GM13976 (cell line): ENCODE measurements at regions not wholly inside any gene's neighbourhood (a gene's known extent, or its start where the extent isn't known, plus 50 kb on each side); places are given as distances from the start of the nearest gene placed in this dataset.

Experiments
- DNase-seq: peaks from one replicate; pipeline ENCODE4 v3.0.0; 2012; ENCODE audit warnings: low spot score
- CTCF ChIP-seq: IDR thresholded peaks from 2 replicates; pipeline ENCODE4 v1.5.1; 2012; ENCODE audit warnings: borderline replicate concordance, mild to moderate bottlenecking; ENCODE audit not compliant: insufficient read depth; ENCODE audit errors: extremely low read depth, missing control alignments, control extremely low read depth
- in situ Hi-C: fragments of 300-500 bp; cut with MboI; formaldehyde crosslinking; loops from one replicate; pipeline ENCODE4 v1.12.0; 2022; ENCODE audit warnings: low sequenced_read_pairs, mixed read lengths, inconsistent platforms; ENCODE audit not compliant: unreplicated experiment

GRCh38 chr4:147090486-147090885 is 144.8 kb upstream of the TTC29 start:
- in situ Hi-C loops = loop anchor here (10.0 to 25.0 kb wide), 2 partner anchors 66 to 753 kb away; no protein-coding TSS in a partner anchor
- no peak for DNase-seq

DNA sequence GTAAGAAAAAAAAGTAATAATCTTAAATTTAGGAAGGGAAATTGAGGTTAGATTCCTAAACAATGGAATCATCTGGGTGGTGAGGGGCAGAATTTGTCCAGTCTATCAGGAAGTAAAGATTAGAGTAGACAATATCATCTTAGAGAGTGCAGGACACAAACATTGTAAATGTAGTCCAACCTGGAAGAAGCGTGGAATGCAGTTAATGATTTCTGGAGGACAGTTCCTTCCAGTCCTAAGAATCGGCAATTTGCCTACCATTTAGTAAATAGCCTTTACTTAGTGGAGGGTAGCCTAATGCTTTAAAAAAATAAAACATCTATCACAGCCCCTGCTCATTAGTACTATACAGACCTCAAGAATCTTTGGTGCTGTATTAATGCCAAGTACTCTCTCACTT is 147.5 kb upstream of the TTC29 start:
- DNase-seq = no peak
- TF ChIP-seq CTCF = no peak
- in situ Hi-C loops = loop anchor here (10.0 to 25.0 kb wide), 2 partner anchors 68 to 756 kb away; no protein-coding TSS in a partner anchor

More at GRCh38 chr4:147090486-147090885, 144.8 kb upstream of the TTC29 start:
- no peak for TF ChIP-seq CTCF

DNA sequence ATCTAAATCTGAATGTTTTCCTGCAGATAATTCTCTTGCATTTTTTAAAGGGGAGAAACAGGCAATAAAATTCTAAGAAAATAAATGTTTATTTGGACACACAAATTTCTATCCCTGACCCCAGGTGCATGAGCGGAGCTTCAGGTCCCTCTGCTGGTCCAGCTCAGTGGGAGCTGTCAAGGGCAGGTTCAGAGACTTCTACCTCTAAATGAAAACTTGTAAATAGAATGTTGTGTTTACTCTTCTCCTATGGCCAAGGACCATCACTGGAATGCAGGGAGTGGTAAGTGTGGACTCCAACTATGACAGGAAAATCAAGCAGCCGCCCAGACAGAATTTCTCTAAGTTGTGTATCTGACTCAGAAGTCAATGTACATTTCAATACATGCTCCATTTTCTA is 148.6 kb upstream of the TTC29 start:
- in situ Hi-C loops = loop anchor here (10.0 to 25.0 kb wide), 2 partner anchors 69 to 757 kb away; no protein-coding TSS in a partner anchor
- no peak for TF ChIP-seq CTCF
- DNase-seq = no peak

- in situ Hi-C loops = loop anchor here (10.0 to 25.0 kb wide), 2 partner anchors 72 to 760 kb away; no protein-coding TSS in a partner anchor
- peak; percentile 37 for DNase-seq
- peak; percentile 41 for TF ChIP-seq CTCF
These were observed 151.3 kb upstream of the TTC29 start for GRCh38 chr4:147096667-147097604.

GRCh38 chr4:147101678-147102077 is 156.0 kb upstream of the TTC29 start:
- TF ChIP-seq CTCF = no peak
- DNase-seq = no peak
- in situ Hi-C loops = no loop called here

DNA sequence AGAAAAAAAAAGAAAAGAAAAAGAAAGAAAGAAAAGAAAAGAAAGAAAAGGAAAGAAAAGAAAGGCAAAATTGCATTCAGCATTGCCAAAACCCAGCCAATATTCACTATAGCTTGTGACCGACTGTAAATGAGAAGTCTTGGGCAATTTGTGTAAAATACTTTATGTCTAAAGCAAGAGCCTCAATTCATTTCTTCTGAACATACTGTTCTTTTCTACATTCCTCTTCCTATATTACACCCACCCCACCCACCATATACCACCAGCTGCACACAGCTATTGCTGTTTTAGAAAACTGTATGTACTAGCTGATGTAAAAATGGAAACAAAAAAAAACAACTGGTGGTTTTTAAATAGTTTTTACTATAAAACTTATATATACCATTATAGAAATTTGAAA is 156.9 kb upstream of the TTC29 start:
- DNase-seq = no peak
- no peak for TF ChIP-seq CTCF
- in situ Hi-C loops = no loop called here
